Neural crest cell (in vitro differentiated cells): ENCODE measurements at regions not wholly inside any gene's neighbourhood (a gene's known extent, or its start where the extent isn't known, plus 50 kb on each side); places are given as distances from the start of the nearest gene placed in this dataset.

ENCODE experiments used
- DNase-seq: peaks from one replicate; pipeline ENCODE4 v3.0.0; 2021; ENCODE audit warnings: low read depth, mixed read lengths, low spot score
- H3K27ac Mint-ChIP-seq: one replicate; pipeline ENCODE4 v1.8.0; 2021; ENCODE audit warnings: mild to moderate bottlenecking, mixed read lengths; ENCODE audit not compliant: unreplicated experiment
- H3K27me3 Mint-ChIP-seq: 2 replicates; pipeline ENCODE4 v1.8.0; 2021; ENCODE audit warnings: low read depth, mild to moderate bottlenecking, mixed read lengths
- H3K36me3 Mint-ChIP-seq: 2 replicates; pipeline ENCODE4 v1.8.0; 2021; ENCODE audit warnings: low read depth, mild to moderate bottlenecking, mixed read lengths
- H3K4me1 Mint-ChIP-seq: 2 replicates; pipeline ENCODE4 v1.8.0; 2021; ENCODE audit warnings: mixed read lengths
- H3K4me3 Mint-ChIP-seq: one replicate; pipeline ENCODE4 v1.8.0; 2021; ENCODE audit warnings: mild to moderate bottlenecking, mixed read lengths
- H3K9me3 Mint-ChIP-seq: 2 replicates; pipeline ENCODE4 v1.8.0; 2021; ENCODE audit warnings: mixed read lengths
- CTCF ChIP-seq: fragments of 200-600 bp; sonication (generic); conservative IDR thresholded peaks from 2 replicates; pipeline ENCODE4 v1.5.0; 2021; ENCODE audit warnings: antibody characterized with exemption, mild to moderate bottlenecking

DNA sequence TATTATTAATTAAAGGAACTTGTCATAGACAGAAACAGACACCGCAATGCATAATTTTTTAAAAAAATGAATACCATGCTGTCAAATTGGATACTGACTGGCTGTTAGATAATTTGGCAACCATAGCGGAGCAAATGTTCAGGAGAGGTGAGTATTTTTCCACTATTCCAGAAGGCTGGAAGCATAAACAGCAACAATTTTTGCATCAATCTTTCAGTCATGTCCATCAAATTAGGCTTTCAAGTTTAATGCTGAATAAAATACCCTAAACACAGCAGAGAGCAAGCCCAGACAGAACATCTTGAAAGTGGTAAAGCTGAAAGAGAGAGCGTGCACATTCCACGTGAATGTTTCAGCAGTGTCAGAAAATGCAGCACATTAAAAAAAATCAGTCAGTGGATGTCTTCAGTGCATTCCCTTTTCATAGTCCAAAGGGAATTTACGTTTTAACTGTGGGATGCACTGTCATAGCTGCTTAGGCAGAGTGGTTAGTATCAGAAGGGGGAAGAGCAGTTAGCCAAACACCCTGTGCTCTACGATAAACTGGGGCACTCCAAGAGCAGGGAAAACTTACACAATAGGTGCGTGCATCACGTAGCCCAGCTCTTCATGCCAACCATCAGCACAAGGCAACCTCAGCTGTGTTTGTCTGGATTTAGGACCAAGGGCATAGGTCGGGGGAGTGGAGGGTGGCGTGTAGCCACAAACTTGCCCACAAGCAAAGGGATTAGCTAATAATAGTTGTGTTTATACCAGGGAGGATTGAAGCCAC lies 116.2 kb upstream of the STMND1 start:
- no peak overlapping the region for H3K4me3 Mint-ChIP-seq

GRCh38 chr6:16982807-16983206 lies 119.0 kb upstream of the STMND1 start:
- TF ChIP-seq CTCF, result no peak
- Mint-ChIP-seq H3K4me1 (no peaks in the 10 kb centered on the region), H3K36me3 (no peaks in the 10 kb centered on the region), H3K27ac (no peak overlapping the region), H3K27me3 (peaks cover 10% of the 10 kb centered on the region), H3K4me3 (no peak overlapping the region), H3K9me3 (peaks cover 4% of the 10 kb centered on the region)
- no peak for DNase-seq

More for the DNA sequence above, 116.2 kb upstream of the STMND1 start:
- DNase-seq, result no peak
- Mint-ChIP-seq H3K27me3 (no peaks in the 10 kb centered on the region), H3K4me1 (no peaks in the 10 kb centered on the region), H3K27ac (no peak overlapping the region), H3K36me3 (peaks cover 6% of the 10 kb centered on the region), H3K9me3 (peaks cover 7% of the 10 kb centered on the region)
- TF ChIP-seq CTCF, result no peak

DNA sequence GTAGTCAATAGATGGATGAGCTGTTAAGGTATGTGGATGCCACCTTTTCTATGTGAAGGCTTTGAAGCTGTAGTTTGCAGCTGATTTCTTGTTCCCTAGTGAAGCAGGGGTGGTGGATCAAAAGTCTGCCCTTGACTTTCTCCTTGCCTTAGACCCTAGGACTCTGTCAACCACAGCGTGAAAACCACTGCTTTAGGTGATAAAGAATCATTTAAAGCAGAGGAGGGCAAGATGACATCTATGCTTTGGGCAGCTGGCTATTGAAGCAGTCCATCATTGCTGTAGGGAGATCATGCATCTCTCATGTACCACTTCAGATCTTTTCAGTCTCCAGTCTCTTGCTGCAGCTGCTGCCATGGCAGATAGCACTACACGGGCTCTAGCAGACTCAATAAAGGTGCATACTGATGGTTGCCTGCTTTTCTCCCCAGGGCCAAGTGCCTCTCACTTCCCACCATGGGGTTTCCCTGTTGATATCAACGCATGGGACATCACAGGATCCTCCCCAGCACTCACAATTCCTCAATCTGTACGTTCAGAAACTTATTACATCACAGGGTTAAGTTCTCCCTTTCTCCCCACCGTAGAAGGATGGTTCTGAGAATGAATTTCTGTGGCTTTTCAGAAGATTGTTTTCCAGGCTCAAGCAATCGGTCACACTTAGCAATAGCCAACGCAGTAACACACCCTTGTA lies 122.0 kb upstream of the STMND1 start:
- peaks cover 20% of the 10 kb centered on the region for H3K27me3 Mint-ChIP-seq
- no peak overlapping the region for H3K4me3 Mint-ChIP-seq
- no peak for DNase-seq
- H3K4me1 Mint-ChIP-seq, result no peaks in the 10 kb centered on the region
- peaks cover 3% of the 10 kb centered on the region for H3K9me3 Mint-ChIP-seq
- no peaks in the 10 kb centered on the region for H3K36me3 Mint-ChIP-seq
- TF ChIP-seq CTCF, result no peak
- no peak overlapping the region for H3K27ac Mint-ChIP-seq

GRCh38 chr6:16978686-16979085 lies 123.2 kb upstream of the STMND1 start:
- Mint-ChIP-seq H3K9me3 (peaks cover 3% of the 10 kb centered on the region), H3K36me3 (no peaks in the 10 kb centered on the region), H3K4me1 (no peaks in the 10 kb centered on the region), H3K27ac (no peak overlapping the region), H3K4me3 (no peak overlapping the region), H3K27me3 (peaks cover 24% of the 10 kb centered on the region)
- DNase-seq, result no peak
- TF ChIP-seq CTCF, result no peak

DNA sequence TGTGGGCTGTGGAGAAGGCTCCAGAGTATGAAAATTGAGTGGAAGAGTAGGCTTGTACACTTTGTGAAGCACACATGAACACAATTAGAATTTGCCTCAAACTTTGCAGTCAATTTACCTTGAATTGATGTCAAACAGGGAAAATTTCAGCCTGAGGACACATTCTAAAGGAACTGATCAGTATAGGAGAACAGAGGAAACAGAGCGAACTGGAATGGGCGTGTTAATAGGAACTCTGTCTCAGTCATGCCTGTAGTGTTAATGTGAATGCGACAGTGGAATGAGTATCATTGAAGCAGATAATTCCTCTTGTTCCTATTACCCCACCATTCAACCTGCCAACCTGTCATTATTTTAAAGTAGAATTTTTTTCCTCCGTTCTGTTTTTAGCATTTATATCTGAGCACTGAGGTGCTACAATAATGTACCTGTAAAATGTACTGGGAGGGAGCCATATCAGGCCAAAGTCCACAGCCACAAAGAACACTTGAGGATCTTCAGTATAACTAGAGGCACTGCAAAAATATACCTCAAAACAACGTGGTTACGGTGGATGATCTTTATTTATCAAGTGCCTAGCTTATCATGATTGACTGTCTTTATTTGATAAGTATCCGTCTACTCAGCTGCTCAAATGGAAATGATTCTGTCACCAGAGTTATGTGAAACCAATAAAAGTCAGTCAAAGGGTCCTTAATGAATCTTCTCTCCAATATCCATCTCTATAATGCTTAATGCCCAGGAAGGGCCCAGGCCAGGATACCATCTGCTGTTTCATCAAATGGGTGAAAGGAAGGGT lies 125.3 kb upstream of the STMND1 start:
- peaks cover 6% of the 10 kb centered on the region for H3K9me3 Mint-ChIP-seq
- H3K27me3 Mint-ChIP-seq, result peaks cover 29% of the 10 kb centered on the region
- no peak overlapping the region for H3K4me3 Mint-ChIP-seq
- no peak for DNase-seq
- TF ChIP-seq CTCF, result no peak
- no peaks in the 10 kb centered on the region for H3K4me1 Mint-ChIP-seq
- no peaks in the 10 kb centered on the region for H3K36me3 Mint-ChIP-seq
- no peak overlapping the region for H3K27ac Mint-ChIP-seq
